ENCODE measurements at regions not wholly inside any gene's neighbourhood (a gene's known extent, or its start where the extent isn't known, plus 50 kb on each side); places are given as distances from the start of the nearest gene placed in this dataset.

- no peak for DNase-seq
Observed at GRCh38 chr1:84759756-84760155, 69.5 kb upstream of the SSX2IP start.

DNA sequence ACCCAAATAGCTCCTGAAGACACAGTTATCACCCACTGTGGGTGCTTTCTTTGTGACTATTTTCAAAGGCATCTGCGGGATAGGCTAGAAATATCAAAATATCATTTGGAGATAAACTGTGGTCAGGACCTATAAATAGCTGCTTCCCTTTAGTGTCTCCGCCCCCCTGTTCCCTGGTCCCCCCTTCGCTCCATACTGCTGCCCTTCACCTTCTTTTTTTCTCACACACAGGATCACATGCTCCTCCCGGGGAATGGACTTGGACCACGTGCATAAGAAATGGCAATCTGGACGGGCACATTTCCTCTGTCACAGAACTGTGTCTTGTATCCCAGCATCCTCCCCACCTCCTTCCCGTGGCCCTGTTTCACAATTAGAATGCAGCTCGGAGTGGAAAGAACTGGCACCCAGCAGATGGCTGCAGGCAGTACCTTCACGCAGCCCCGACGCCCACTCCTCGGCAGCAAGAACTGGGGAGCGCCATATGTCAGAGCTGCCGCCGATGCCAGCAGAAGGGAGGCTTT is 68.8 kb upstream of the SSX2IP start:
- DNase-seq = peak; percentile 61

DNA sequence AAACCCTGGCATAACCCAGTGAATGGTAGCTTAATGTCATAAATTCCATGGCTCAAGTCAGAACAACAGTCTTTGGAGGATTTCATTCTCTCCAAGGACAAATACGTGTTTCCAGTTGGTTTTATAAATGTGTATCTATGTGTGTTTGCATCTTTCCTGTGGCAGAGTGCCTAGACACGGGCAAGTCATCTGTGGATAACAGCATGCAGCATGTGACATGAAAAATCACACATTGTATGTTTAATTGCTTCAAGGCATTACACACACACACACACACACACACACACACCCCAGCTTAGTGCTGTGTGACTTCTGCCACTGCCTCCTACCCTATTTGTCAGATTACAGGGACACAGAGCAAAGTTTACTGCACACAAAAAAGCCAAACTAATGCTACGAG is 68.2 kb upstream of the SSX2IP start:
- no peak for DNase-seq

DNA sequence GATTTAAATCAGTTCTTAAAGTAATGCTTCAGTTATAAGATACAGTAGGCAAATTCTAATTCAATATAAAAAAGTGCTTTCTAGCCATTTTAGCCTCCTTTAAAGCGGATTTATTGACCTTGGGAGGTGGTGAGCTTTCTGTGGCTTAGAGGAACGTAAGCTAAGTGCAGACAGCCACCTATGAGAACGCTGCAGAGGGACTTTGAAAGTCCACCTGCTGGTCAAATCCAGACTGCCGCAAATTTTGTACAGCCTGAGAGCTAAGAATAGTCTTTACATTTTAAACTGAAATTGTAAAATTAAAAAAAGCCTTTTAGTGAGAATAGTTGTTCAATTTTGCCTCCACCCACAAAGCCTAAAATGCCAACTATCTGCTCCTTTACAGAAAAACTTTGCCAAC is 67.0 kb upstream of the SSX2IP start:
- no peak for DNase-seq

GRCh38 chr1:84756455-84757082 is 66.3 kb upstream of the SSX2IP start:
- DNase-seq = no peak

GRCh38 chr1:84756001-84756400 is 65.7 kb upstream of the SSX2IP start:
- no peak for DNase-seq

GRCh38 chr1:84755216-84755615 is 65.0 kb upstream of the SSX2IP start:
- no peak for DNase-seq

DNA sequence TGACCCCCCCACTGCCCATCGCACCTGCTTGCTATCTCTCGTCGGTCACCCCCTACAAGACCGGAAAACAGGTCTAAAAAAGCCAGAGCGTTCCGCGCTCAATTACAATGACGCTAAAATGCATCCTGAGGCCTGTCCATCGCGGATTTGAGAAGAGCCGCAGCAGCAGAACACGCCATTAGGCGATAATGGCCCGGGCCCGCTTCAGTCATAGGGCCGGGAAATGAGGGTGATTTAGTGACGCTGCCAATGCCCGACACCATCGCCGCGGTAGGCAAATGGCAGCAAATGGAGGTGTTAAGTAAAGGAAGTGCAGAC is 64.1 kb upstream of the SSX2IP start:
- no peak for DNase-seq

DNA sequence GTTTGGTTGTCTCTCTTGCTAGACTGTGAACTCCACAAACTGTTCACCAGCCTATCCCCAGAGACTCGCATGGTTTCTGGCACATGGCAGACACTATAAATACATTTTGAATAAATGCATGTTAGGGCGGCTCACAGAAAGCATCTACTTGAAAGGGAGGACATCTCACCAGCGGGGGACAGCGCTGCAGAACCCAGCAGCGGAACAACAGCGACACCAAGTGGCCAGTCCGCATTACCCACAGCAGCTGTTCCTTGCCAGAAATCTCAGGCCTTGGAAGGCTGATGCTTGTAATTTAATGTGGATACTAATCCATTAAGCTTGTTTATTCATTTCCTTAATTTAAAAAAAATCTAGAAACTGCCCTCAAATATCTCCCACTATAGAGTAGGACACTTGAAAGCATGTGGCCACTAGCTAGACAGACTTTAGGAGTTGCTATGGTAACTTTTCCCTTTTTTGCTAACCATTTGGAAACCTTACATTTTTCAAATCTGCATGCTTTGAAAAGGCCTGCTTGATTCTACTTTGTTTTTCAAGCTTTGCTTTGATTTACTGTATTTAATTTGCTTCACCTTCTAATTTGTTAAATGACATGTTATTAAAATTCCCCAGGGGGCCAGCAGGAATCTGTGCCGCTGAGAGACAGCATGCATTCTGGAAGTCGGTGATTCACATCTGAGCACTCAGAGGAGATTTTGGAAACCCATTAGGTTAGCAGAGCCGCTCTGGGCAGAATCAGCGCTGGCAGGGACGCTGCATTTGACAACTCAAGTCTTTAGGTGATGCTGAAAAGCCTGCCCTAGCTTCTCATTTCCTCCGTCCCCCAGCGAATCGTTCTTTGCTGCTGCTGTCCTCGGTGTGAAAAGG is 63.5 kb upstream of the SSX2IP start:
- DNase-seq = peak; percentile 78

DNA sequence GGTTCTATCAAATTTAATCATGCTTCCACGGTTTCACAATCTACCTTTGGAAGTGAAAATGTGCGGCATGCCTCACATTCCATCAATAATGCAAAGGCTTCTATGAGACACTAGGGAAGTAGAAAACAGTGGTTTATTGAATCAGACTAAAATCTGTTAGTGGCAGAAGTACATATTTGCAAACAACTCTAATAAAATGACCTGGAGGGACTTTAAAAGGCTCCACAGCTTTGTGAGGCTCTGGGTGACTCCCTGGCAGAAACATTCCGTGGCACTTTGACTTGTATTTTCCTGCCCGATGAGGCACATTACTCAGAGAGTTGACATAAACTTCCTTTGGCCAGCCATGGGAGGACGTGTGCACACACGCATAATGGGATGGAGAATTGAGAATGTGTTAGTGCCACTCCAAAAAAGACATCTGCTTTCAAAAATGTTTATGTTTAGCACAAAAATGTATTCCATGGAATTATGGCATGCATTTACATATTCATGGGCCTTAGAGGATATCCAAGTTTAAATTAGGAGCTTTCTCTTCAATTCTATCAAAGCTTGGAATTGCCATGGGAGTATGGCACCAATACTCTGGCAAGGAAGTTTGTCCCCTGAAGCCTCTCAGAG is 60.0 kb upstream of the SSX2IP start:
- no peak for DNase-seq

DNA sequence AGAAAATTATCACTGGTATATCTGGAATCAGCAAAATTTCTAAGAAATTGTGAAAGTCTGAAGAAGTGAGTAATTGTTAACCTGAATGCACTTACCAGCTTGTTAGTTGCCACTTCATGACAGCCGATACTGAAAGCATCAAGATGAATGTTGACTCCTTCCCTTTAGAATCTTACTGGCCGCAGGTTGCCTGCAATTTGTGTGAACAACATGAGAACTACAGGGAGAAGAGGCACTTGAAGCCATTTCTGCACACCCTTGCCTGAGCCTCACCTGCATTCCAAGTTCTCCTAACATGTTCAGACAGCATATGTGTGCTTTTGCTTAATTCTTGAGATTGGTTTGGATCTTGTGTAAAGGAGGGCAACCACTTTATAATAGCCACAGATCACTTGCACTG is 59.2 kb upstream of the SSX2IP start:
- DNase-seq = no peak

DNA sequence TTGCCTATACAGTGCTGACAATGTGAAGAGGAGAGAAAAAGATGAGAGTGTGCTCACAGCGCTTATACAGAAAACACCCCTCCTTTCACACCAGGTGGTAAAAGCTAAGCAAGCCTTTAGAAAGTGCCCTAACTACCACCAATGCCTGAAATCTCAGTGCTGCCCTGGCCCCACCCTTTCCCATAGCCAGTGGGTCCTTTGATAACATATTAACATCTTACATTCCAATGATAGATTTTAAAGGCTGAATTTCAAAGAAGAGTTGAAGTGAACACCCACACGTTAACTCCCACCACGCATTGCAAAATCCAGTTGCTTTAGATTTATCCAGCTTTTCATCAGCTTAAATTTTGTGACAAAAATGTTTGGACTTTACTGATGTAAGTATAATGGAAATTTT is 58.1 kb upstream of the SSX2IP start:
- DNase-seq = no peak

GRCh38 chr1:84745857-84746256 is 55.6 kb upstream of the SSX2IP start:
- no peak for DNase-seq

- no peak for DNase-seq
Observed at GRCh38 chr1:84743896-84744295, 53.6 kb upstream of the SSX2IP start.

GRCh38 chr1:84742653-84743052 is 52.4 kb upstream of the SSX2IP start:
- DNase-seq = no peak

GRCh38 chr1:84740050-84740714 is 49.9 kb upstream of the SSX2IP start:
- no peak for DNase-seq

Measured in suppressor macrophage treated with lipopolysaccharide for 4 hours (primary cell).